HG03045 (cell line): ENCODE measurements at regions not wholly inside any gene's neighbourhood (a gene's known extent, or its start where the extent isn't known, plus 50 kb on each side); places are given as distances from the start of the nearest gene placed in this dataset.
"Not testable (repeated sequence)": the region's sequence is repeated elsewhere in the genome, so short reads cannot be mapped to it uniquely, and the experiment has no call there.

Source experiments
- ATAC-seq: cut with Tn5 transposase; IDR thresholded peaks from one replicate; pipeline ENCODE4 v1.9.1; 2021; ENCODE audit warnings: mild to moderate bottlenecking, moderate library complexity; ENCODE audit not compliant: unreplicated experiment

GRCh38 chr2:111315188-111315917, 194.6 kb downstream of the BCL2L11 start:
- ATAC-seq = not testable (repeated sequence)

DNA sequence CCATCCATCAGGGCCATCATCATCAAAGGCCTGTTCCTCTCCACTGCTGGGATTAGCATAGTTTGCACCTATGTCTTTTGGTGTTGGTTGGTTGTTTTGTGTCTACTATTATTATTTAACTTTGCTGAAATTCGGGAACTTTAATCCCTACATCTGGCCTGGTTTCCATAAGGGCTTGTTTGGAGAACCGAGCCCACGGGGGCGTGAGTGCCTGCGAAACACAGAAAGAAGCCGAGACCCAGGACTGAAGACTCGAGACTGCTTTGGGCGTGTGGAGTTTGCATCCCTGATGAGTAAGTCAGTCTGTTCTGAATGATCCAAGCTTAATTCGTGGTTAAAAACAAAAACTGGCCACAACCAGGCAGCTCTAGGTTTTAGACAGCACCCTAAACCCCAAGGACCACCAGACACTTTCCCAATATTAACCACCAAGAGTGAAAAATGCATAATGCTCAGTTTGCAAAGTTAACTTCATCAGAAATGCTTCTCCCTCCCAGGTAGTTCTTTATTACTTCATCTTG, 195.6 kb downstream of the BCL2L11 start:
- ATAC-seq = not testable (repeated sequence)

- ATAC-seq = not testable (repeated sequence)
Measured at GRCh38 chr2:111316881-111317549, 196.3 kb downstream of the BCL2L11 start.

- not testable (repeated sequence) for ATAC-seq
Measured at GRCh38 chr2:111319552-111319951, 198.8 kb downstream of the BCL2L11 start.

- not testable (repeated sequence) for ATAC-seq
Measured at GRCh38 chr2:111320264-111320663, 199.6 kb downstream of the BCL2L11 start.

- not testable (repeated sequence) for ATAC-seq
Measured at GRCh38 chr2:111320965-111321364, 200.3 kb downstream of the BCL2L11 start.

DNA sequence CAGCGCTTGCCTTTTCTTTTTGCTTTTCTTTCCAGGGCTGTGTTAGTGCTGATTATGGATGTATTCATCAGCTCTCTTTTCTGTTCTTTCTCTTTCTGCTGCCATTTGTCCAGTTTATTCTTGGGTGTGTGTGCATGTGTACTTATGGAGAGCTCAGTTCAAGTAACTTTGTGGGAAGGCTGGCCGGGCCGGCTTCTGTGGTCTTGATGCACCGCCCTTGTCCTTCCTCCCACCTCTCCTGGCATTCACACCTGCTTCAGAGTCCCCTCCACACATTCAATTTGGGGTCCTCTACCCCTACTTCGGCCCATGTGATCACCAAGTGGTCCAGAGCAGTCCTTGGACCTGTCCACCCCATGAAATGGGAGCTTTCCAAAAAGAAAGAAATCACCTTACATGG, 202.7 kb downstream of the BCL2L11 start:
- ATAC-seq = not testable (repeated sequence)

- not testable (repeated sequence) for ATAC-seq
Measured at GRCh38 chr2:111327726-111328125, 207.0 kb downstream of the BCL2L11 start.

DNA sequence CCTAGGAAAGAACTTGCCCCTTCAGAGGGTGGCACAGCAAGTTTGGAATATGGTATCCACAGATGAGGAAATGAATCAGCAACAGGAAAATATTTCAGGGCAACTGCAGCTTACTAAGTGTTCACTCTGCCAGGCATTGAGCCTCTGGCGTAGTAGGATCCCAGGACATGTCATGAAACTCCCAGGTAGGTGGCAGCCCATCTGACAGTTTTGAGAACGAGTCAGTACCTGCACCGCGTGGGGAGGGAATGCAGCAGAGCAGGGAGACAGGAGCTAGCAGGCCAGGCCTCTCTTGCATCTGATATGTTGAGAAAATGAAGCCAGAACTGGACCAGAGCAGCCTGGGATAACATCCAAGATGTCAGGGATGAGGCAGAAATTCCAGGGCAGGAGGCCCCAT, 208.6 kb downstream of the BCL2L11 start:
- not testable (repeated sequence) for ATAC-seq

DNA sequence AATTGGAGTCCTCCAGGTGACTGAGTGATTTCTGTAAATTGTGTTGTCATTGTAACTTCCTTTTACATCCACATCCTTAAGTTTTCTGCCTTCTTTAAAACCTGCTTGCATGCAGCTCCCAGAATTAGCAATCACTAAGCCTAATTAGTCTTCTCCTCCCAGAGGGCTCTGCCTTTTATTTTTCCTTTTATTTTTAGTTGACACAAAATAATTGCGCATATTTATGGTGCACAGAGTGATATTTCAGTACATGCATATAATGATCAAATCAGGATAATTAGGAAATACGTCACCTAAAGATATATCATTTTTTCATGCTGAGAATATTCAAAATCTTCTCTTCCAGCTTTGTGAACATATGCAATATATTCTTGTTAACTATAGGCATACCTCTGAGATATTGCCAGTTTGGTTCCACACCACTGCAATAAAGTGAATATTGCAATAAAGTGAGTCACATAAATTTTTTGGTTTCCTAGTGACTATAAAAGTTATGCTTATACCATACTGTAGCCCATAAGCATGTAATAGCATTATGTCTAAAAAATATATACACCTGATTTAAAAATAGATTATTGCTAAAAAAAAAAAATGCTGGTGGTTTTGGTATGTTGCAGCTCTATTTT, 210.5 kb downstream of the BCL2L11 start:
- ATAC-seq = not testable (repeated sequence)

- not testable (repeated sequence) for ATAC-seq
Measured at GRCh38 chr2:111335220-111335907, 214.7 kb downstream of the BCL2L11 start.

DNA sequence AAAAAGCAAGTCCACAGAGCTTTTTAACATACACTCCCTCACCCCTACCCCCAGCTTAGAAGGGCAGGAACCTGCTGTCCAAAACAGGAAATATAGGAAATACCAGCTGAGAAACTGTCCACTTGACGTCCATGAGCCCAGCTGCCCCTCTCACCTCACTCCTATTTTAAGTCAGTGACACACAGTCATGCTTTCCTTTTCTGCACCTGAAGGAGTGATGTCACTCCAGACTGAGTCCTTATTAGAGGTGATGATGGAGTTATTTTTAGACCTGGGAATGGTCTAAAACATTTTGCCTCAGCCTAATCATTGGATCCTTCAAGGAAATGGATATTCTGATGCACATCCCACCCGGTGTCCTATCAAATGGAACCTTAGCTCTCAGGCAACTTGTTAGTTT, 217.8 kb downstream of the BCL2L11 start:
- ATAC-seq = not testable (repeated sequence)

DNA sequence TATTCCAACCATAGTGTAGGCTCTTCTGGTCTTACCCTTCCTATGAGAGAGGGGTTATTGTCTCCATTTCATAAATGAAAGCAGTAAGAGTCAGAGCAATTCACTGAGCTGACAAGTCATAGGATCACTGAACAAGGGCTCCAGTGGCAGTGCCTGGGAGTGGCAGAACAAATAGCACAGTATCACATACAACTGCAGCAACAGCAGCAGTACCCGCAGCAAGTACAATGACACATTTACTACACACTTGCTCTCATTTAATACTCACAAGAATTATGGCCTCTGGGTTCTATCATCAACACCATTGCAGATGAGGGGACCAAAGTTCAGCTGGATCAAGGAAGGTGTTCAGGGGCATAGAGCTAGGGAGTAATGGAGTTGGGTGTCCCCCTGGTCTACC, 218.8 kb downstream of the BCL2L11 start:
- not testable (repeated sequence) for ATAC-seq

- not testable (repeated sequence) for ATAC-seq
Measured at GRCh38 chr2:111344590-111344989, 223.9 kb downstream of the BCL2L11 start.

GRCh38 chr2:111345439-111345838, 224.7 kb downstream of the BCL2L11 start:
- ATAC-seq = not testable (repeated sequence)

- not testable (repeated sequence) for ATAC-seq
Measured at GRCh38 chr2:111346018-111346930, 225.6 kb downstream of the BCL2L11 start.

DNA sequence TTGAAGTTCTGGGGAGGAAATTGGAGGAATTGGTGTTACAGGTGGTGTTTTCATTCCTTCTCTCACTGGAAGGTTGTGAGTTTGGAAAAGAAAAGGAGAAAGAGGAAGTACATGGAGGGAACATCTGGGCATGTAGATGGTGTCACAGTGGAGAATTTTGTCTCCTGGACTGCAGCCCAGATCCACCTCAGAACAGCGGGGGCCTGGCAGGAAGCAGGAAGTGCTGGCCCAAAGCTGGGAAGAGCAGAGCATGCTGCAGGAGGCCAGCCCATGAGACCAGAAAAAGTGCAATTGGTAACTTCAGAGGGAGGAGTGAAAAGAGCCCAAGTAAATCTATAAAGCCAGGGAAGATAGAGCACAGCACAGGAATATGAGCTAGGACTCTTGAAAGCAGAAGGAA, 227.0 kb downstream of the BCL2L11 start:
- ATAC-seq = not testable (repeated sequence)

DNA sequence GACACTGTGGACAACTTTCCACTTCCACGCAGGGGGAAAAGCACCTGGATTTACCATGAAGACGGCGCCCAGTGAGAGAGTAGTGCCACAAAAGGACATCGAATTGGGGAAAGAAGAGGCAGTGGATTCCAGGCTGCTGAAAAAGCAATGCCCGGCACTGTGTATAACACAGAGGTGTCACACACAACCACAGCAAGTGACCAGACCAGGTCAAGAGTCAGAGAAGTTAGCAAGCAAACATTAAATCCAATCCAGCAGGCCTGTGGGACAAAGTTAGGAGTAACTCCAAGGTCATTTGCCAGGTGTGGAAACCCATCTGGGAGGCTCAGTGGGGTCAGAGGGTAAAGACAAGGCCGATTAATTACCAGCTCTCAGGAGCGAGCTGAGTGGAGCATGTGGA, 227.6 kb downstream of the BCL2L11 start:
- ATAC-seq = not testable (repeated sequence)

DNA sequence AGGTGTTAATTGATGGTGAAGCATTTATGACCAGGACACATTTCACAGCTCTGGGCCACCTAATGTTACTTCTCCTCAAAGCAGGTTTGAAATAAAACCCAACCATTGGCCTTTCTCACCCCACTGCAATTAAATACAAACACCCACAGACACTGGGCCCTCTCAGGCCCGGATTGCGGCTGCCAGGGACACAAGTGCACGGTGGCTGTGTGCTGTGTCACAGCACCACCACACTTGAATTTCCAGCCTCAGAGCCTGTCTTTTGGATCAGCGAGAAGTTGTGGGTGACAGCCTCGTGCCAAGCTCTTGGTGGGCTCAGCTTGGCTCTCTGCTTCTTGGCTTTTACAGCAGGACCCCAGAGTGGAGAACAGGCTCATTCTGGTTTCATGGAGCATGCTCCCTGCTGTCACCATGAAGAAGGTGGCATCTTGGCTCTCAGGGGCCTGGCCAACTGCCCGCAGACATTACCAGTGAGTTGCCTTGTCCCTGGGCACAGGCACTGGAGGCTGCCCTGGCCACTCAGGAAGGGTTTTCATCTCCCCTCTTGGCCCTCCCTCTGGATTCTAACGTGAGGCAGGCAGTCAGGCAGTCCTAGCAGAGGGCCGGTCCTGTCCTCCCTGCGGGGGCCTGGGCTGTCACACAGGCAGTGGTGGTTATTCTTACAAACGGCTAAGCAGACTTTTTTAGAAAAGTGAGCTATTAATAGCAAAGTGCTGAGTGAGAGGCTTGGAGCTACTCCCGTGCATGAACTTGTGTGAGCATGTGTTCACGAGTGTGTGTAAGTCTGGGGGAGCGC, 234.5 kb downstream of the BCL2L11 start:
- ATAC-seq = not testable (repeated sequence)
